Epithelial cell of proximal tubule (primary cell): ENCODE measurements at regions not wholly inside any gene's neighbourhood (a gene's known extent, or its start where the extent isn't known, plus 50 kb on each side); places are given as distances from the start of the nearest gene placed in this dataset.

Experiments used
- DNase-seq: peaks from one replicate; pipeline ENCODE4 v3.0.0-alpha.2; 2011; ENCODE audit warnings: low read depth
- H3K4me3 ChIP-seq: 2 replicates; pipeline ENCODE4 v1.5.1; 2011; ENCODE audit warnings: low read depth, mild to moderate bottlenecking, low read length
- TF ChIP-seq, protein P1 (sequence below): conservative IDR thresholded peaks from 2 replicates; pipeline ENCODE4 v1.5.1; 2012; ENCODE audit warnings: low read depth, mild to moderate bottlenecking, low read length

DNA sequence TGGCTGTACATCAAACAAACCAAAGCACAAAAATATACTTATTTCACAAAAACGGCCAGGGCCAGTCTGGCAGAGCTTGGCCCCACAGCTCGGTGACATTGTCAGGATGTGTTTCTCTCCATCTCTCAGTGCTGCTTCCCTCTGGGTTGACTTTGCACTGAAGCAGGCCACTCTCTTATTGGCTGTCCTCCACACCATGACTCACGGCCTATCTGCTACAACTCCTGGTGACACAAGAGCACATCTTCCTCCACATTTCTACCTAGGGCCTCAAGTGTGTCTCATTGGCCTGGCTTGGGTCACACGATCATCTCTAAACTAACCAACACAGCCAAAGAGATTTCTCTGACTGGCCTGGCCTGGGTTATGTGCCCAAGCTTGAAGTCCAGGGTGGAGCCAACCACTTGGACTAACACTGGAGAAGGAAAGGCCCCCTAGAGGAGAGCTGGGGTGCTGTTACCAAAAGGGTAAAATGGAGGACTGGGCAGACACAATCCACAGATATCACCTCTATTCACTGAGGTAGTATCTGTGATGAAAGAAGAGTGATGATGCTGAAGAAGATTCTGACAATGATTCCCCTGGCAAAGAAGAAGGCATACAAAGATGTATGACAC is 159.8 kb upstream of the TSHZ2 start:
- no peak overlapping the region for H3K4me3 ChIP-seq
- TF ChIP-seq, protein P1, sequence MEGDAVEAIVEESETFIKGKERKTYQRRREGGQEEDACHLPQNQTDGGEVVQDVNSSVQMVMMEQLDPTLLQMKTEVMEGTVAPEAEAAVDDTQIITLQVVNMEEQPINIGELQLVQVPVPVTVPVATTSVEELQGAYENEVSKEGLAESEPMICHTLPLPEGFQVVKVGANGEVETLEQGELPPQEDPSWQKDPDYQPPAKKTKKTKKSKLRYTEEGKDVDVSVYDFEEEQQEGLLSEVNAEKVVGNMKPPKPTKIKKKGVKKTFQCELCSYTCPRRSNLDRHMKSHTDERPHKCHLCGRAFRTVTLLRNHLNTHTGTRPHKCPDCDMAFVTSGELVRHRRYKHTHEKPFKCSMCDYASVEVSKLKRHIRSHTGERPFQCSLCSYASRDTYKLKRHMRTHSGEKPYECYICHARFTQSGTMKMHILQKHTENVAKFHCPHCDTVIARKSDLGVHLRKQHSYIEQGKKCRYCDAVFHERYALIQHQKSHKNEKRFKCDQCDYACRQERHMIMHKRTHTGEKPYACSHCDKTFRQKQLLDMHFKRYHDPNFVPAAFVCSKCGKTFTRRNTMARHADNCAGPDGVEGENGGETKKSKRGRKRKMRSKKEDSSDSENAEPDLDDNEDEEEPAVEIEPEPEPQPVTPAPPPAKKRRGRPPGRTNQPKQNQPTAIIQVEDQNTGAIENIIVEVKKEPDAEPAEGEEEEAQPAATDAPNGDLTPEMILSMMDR: peak; percentile 16
- DNase-seq: no peak

- no peak overlapping the region for H3K4me3 ChIP-seq
- no peak for DNase-seq
- TF ChIP-seq, protein P1: no peak
These were observed 163.2 kb upstream of the TSHZ2 start for GRCh38 chr20:52809003-52809402.

- H3K4me3 ChIP-seq: no peak overlapping the region
- DNase-seq: no peak
- TF ChIP-seq, protein P1: no peak
These were observed 165.2 kb upstream of the TSHZ2 start for GRCh38 chr20:52806918-52807317.

DNA sequence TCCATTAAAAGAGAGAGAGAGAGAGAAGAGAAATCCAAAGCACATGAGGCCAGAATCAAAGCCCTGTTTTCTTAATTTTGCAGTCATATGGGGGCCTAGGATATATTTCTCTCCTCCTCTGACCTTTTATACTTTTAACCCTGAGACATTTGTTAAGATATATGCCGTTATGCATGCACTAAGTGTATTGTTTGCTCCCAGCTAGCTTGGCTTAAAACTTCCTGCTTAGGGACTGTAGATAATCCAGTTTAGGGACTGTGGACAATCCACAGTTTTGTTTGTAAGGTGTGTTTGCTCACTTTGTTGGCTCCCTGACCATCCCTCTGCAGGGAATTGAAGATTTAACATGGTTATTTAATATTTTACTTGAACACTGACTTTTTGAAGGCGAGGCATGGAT is 166.3 kb upstream of the TSHZ2 start:
- TF ChIP-seq, protein P1: no peak
- no peak for DNase-seq
- no peak overlapping the region for H3K4me3 ChIP-seq

DNA sequence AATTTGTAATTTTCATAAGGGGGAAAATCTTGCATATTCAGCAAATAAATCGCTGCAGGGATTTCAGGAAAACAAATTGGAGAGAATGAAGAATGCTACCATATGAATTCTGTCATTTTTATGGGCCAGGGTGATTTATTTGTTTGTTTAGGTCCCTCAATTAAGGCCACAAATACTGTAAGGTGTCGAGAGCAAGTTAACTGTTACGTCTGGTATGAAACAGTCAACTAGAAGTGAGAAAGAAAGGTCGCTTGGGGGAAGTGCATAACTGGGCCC is 166.9 kb upstream of the TSHZ2 start:
- TF ChIP-seq, protein P1: no peak
- DNase-seq: no peak
- H3K4me3 ChIP-seq: no peak overlapping the region

GRCh38 chr20:52804497-52805295 is 167.5 kb upstream of the TSHZ2 start:
- H3K4me3 ChIP-seq: no peak overlapping the region
- TF ChIP-seq, protein P1: no peak

DNA sequence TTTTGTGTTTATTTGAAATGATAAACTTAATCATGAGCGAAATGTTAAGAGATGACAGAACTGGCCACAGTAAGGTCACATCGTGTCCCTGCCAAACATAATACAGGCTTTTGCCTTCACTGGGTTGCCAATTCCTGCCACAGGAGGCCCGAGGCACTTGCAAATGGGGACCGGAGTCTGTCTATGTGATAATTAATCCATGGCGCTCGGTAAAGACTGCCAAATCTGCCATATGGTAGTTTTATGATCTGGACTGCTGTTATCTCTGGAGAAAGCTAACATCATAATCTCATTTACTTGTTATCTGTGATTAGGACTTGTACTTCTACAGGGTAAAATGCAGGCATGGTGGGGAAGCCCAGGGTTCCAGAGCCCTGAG is 170.5 kb upstream of the TSHZ2 start:
- H3K4me3 ChIP-seq: no peak overlapping the region
- TF ChIP-seq, protein P1: no peak
- no peak for DNase-seq

More at GRCh38 chr20:52804497-52805295, 167.5 kb upstream of the TSHZ2 start:
- no peak for DNase-seq
